SK-N-SH treated with all-trans-retinoic acid at 6 μM for 48 hours (cell line): ENCODE measurements at regions not wholly inside any gene's neighbourhood (a gene's known extent, or its start where the extent isn't known, plus 50 kb on each side); places are given as distances from the start of the nearest gene placed in this dataset.
A peak's percentile ranks its signal among the peaks of the same experiment; 100 is the strongest.

ENCODE experiments used
- ATAC-seq: fragments of 200-7000 bp; cut with Tn5 transposase; 3 replicates; pipeline ENCODE4 v1.9.1; 2020; ENCODE audit warnings: mild to moderate bottlenecking, moderate library complexity
- ARNTL ChIP-seq: fragments of 450-650 bp; formaldehyde crosslinking; IDR thresholded peaks from 2 replicates; pipeline ENCODE4 v1.5.0; 2020; ENCODE audit warnings: low read depth, mild to moderate bottlenecking, moderate library complexity, borderline replicate concordance
- BACH2 ChIP-seq: fragments of 250-450 bp; sonication (Bioruptor Pico); IDR thresholded peaks from 2 replicates; pipeline ENCODE4 v1.9.0; 2021; ENCODE audit warnings: mild to moderate bottlenecking, borderline replicate concordance
- CSDC2 ChIP-seq: fragments of 250-450 bp; sonication (Bioruptor Pico); IDR thresholded peaks from 2 replicates; pipeline ENCODE4 v1.5.0; 2020; ENCODE audit warnings: mild to moderate bottlenecking, moderate library complexity
- ESRRG ChIP-seq: fragments of 250-450 bp; sonication (Bioruptor Pico); IDR thresholded peaks from 2 replicates; pipeline ENCODE4 v1.6.1; 2021; ENCODE audit warnings: mild to moderate bottlenecking
- GLIS3 ChIP-seq: fragments of 250-450 bp; sonication (Bioruptor Pico); IDR thresholded peaks from 2 replicates; pipeline ENCODE4 v1.5.0; 2020; ENCODE audit warnings: mild to moderate bottlenecking, moderate library complexity
- ISL1 ChIP-seq: fragments of 250-450 bp; sonication (Bioruptor Pico); IDR thresholded peaks from 2 replicates; pipeline ENCODE4 v2.1.2; 2022; ENCODE audit warnings: mild to moderate bottlenecking, moderate library complexity
- OSR1 ChIP-seq: fragments of 250-450 bp; sonication (Bioruptor Pico); IDR thresholded peaks from 2 replicates; pipeline ENCODE4 v1.8.0; 2022; ENCODE audit warnings: moderate library complexity, mild to moderate bottlenecking, inconsistent platforms
- POU6F1 ChIP-seq: fragments of 250-450 bp; sonication (Bioruptor Pico); IDR thresholded peaks from 2 replicates; pipeline ENCODE4 v1.8.0; 2021; ENCODE audit warnings: low read depth, mild to moderate bottlenecking, moderate library complexity, borderline replicate concordance
- PPARA ChIP-seq: fragments of 250-450 bp; sonication (Bioruptor Pico); IDR thresholded peaks from 2 replicates; pipeline ENCODE4 v1.5.0; 2020; ENCODE audit warnings: mild to moderate bottlenecking, borderline replicate concordance
- RARB ChIP-seq: fragments of 250-450 bp; sonication (Bioruptor Pico); IDR thresholded peaks from 2 replicates; pipeline ENCODE4 v1.8.0; 2021; ENCODE audit warnings: mild to moderate bottlenecking, moderate library complexity
- SNAI2 ChIP-seq: fragments of 250-450 bp; sonication (Bioruptor Pico); IDR thresholded peaks from 2 replicates; pipeline ENCODE4 v1.5.0; 2020; ENCODE audit warnings: mild to moderate bottlenecking, moderate library complexity
- TCF4 ChIP-seq: fragments of 250-450 bp; sonication (Bioruptor Pico); IDR thresholded peaks from 2 replicates; pipeline ENCODE4 v1.8.0; 2021; ENCODE audit warnings: mild to moderate bottlenecking, moderate library complexity, borderline replicate concordance
- TOX ChIP-seq: fragments of 250-450 bp; sonication (Bioruptor Pico); IDR thresholded peaks from 2 replicates; pipeline ENCODE4 v1.8.0; 2021; ENCODE audit warnings: mild to moderate bottlenecking, moderate library complexity, borderline replicate concordance
- ZC3H10 ChIP-seq: fragments of 250-450 bp; sonication (Bioruptor Pico); IDR thresholded peaks from 2 replicates; pipeline ENCODE4 v1.5.1; 2021; ENCODE audit warnings: mild to moderate bottlenecking, moderate library complexity
- ZFP3 ChIP-seq: fragments of 250-450 bp; sonication (Bioruptor Pico); IDR thresholded peaks from 2 replicates; pipeline ENCODE4 v1.5.0; 2020; ENCODE audit warnings: mild to moderate bottlenecking, moderate library complexity
- ZFP30 ChIP-seq: fragments of 450-650 bp; formaldehyde crosslinking; IDR thresholded peaks from 2 replicates; pipeline ENCODE4 v1.5.0; 2022; ENCODE audit warnings: mild to moderate bottlenecking, moderate library complexity
- ZNF565 ChIP-seq: fragments of 450-650 bp; formaldehyde crosslinking; conservative IDR thresholded peaks from 2 replicates; pipeline ENCODE4 v1.5.0; 2020; ENCODE audit warnings: low read depth, mild to moderate bottlenecking, moderate library complexity
- ZNF70 ChIP-seq: fragments of 450-650 bp; formaldehyde crosslinking; IDR thresholded peaks from 2 replicates; pipeline ENCODE4 v1.5.0; 2020; ENCODE audit warnings: mild to moderate bottlenecking, moderate library complexity
- TF ChIP-seq, protein P1 (sequence below): fragments of 250-450 bp; sonication (Bioruptor Pico); IDR thresholded peaks from 2 replicates; pipeline ENCODE4 v1.8.0; 2020; ENCODE audit warnings: mild to moderate bottlenecking, moderate library complexity, borderline replicate concordance
- TF ChIP-seq, protein P2 (sequence below): fragments of 250-450 bp; sonication (Bioruptor Pico); IDR thresholded peaks from 2 replicates; pipeline ENCODE4 v1.5.1; 2020; ENCODE audit warnings: low read depth, mild to moderate bottlenecking, moderate library complexity

GRCh38 chr16:72467157-72467759 is 295.3 kb upstream of the PMFBP1 start:
- TF ChIP-seq TCF4 (CRISPR knock-in tag) (no peak), SNAI2 (no peak), ARNTL (CRISPR knock-in tag) (no peak), ZFP3 (CRISPR knock-in tag) (no peak), TOX (CRISPR knock-in tag) (no peak), RARB (no peak)
- TF ChIP-seq, protein P1, sequence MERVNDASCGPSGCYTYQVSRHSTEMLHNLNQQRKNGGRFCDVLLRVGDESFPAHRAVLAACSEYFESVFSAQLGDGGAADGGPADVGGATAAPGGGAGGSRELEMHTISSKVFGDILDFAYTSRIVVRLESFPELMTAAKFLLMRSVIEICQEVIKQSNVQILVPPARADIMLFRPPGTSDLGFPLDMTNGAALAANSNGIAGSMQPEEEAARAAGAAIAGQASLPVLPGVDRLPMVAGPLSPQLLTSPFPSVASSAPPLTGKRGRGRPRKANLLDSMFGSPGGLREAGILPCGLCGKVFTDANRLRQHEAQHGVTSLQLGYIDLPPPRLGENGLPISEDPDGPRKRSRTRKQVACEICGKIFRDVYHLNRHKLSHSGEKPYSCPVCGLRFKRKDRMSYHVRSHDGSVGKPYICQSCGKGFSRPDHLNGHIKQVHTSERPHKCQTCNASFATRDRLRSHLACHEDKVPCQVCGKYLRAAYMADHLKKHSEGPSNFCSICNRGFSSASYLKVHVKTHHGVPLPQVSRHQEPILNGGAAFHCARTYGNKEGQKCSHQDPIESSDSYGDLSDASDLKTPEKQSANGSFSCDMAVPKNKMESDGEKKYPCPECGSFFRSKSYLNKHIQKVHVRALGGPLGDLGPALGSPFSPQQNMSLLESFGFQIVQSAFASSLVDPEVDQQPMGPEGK (CRISPR knock-in tag), result no peak
- TF ChIP-seq, all 23 proteins: peak for 0
- peak; percentile 91 for ATAC-seq

DNA sequence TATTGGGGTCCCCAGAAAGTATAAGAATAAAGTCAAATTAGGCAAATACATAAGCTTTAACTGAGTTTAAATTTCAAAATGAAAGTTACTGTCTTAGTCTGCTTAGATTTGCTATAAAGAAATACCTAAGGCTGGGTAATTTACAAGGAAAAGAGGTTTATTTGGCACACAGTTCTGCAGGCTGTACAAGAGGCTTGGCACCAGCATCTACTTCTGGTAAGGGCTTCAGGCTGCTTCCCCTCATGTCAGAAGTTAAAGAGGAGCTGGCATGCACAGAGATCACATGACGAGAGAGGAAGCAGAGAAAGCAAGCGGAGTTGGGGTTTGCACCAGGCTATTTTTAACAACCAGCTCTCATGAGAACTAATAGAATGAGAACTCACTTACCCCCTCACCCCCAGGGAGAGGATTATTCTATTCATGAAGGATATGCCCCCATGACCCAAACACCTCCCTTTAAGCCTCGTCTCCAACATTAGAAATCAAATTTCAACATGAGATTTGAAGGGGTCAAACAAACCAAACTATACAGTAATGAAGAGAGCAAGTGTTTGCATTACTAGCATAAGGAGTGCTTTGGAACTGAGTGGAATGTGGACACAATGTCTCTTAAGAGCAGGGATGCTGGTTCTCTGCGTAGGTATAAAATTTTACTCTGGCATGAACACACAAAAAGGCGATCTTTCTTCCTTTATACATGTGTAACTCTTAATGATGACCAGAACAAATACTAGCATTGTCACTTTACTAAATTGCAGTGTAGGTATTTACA is 292.8 kb upstream of the PMFBP1 start:
- ATAC-seq, result no peak
- TF ChIP-seq ZNF565 (no peak), OSR1 (CRISPR knock-in tag) (no peak), GLIS3 (CRISPR knock-in tag) (no peak), TOX (CRISPR knock-in tag) (no peak), ZNF70 (no peak), SNAI2 (no peak), ZC3H10 (CRISPR knock-in tag) (no peak), BACH2 (CRISPR knock-in tag) (no peak), ZFP3 (CRISPR knock-in tag) (no peak), PPARA (no peak), TCF4 (CRISPR knock-in tag) (no peak), CSDC2 (CRISPR knock-in tag) (no peak), POU6F1 (CRISPR knock-in tag) (no peak), ESRRG (CRISPR knock-in tag) (no peak)
- TF ChIP-seq, protein P2, sequence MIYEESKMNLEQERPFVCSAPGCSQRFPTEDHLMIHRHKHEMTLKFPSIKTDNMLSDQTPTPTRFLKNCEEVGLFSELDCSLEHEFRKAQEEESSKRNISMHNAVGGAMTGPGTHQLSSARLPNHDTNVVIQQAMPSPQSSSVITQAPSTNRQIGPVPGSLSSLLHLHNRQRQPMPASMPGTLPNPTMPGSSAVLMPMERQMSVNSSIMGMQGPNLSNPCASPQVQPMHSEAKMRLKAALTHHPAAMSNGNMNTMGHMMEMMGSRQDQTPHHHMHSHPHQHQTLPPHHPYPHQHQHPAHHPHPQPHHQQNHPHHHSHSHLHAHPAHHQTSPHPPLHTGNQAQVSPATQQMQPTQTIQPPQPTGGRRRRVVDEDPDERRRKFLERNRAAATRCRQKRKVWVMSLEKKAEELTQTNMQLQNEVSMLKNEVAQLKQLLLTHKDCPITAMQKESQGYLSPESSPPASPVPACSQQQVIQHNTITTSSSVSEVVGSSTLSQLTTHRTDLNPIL (CRISPR knock-in tag), result no peak

DNA sequence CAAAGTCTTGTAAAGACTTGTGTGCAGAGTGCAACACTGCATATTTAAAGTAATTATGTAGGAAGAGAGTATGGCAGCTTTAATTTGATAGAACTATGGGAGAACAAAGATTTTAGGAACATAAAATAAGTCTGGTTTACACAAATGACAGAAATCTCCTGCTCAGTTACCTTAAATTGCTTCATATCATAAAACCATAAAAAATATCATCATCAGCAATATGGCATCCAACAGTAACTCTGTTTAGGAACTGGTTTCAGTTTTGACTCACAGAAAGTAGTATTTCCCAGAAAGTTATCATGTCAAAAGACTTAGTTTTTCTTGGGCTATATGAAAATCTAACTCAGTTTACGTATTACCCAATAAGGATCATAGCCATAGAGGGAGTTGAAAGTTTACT is 292.1 kb upstream of the PMFBP1 start:
- TF ChIP-seq, protein P2 (CRISPR knock-in tag), result no peak
- TF ChIP-seq ZFP30 (no peak), OSR1 (CRISPR knock-in tag) (no peak), TOX (CRISPR knock-in tag) (no peak), POU6F1 (CRISPR knock-in tag) (no peak), RARB (no peak), ISL1 (CRISPR knock-in tag) (no peak), ZNF565 (no peak), BACH2 (CRISPR knock-in tag) (no peak), TCF4 (CRISPR knock-in tag) (no peak), CSDC2 (CRISPR knock-in tag) (no peak)

More for the DNA sequence above, 292.1 kb upstream of the PMFBP1 start:
- ATAC-seq, result no peak
